Small intestine (tissue), 7 donors: ENCODE measurements at regions not wholly inside any gene's neighbourhood (a gene's known extent, or its start where the extent isn't known, plus 50 kb on each side); places are given as distances from the start of the nearest gene placed in this dataset.

Experiments
- DNase-seq, 2 donors: peaks; one replicate each; pipeline versions ENCODE4 v3.0.0 to v3.0.0-alpha.2; 2013
- FAIRE-seq: peaks from 2 replicates; lab custom pipeline; 2012; peaks lifted over from hg19 to GRCh38; lab: Jason Lieb, UNC
- H3K27ac ChIP-seq, 3 donors: one replicate each; pipeline ENCODE4 v1.5.1; 2013; ENCODE audit warnings: low read length in 2 of 3, mild to moderate bottlenecking in 2 of 3, control low read depth in 1 of 3, inconsistent platforms in 1 of 3, low read depth in 1 of 3, moderate library complexity in 1 of 3
- H3K27me3 ChIP-seq, 3 donors: one replicate each; pipeline ENCODE4 v1.6.1; 2013; ENCODE audit warnings: low read length in 3 of 3, inconsistent platforms in 1 of 3; ENCODE audit not compliant: control insufficient read depth in 3 of 3, insufficient read depth in 3 of 3
- H3K36me3 ChIP-seq, 3 donors: one replicate each; pipeline ENCODE4 v1.6.1; 2013; ENCODE audit warnings: low read length in 3 of 3, inconsistent platforms in 1 of 3, low read depth in 1 of 3, mild to moderate bottlenecking in 1 of 3, moderate library complexity in 1 of 3; ENCODE audit not compliant: control insufficient read depth in 3 of 3, insufficient read depth in 2 of 3
- H3K4me1 ChIP-seq, 3 donors: one replicate each; pipeline ENCODE4 v1.6.1; 2013; ENCODE audit warnings: low read length in 2 of 3, inconsistent platforms in 1 of 3, low read depth in 1 of 3, mild to moderate bottlenecking in 1 of 3, moderate library complexity in 1 of 3; ENCODE audit not compliant: control insufficient read depth in 3 of 3, insufficient read depth in 2 of 3
- H3K4me3 ChIP-seq, 3 donors: one replicate each; pipeline ENCODE4 v1.5.1; 2013; ENCODE audit warnings: low read length in 3 of 3, control low read depth in 1 of 3, inconsistent platforms in 1 of 3, low read depth in 1 of 3, mild to moderate bottlenecking in 1 of 3, moderate library complexity in 1 of 3
- H3K9me3 ChIP-seq, 2 donors: one replicate each; pipeline ENCODE4 v1.6.1; 2013; ENCODE audit warnings: low read depth in 1 of 2, low read length in 1 of 2; ENCODE audit not compliant: control insufficient read depth in 2 of 2, insufficient read depth in 1 of 2
- WGBS, 3 donors: extraction: QIAGEN DNeasy Blood & Tissue Kit; methylation state at CpG; one replicate each; pipeline ENCODE4 v1.1.7; 2013; 5-methylcytosine and 5-hydroxymethylcytosine counted together
- donor health status: healthy with polysubstance abuse.
- donor health status: control.
- donor health status: control.
- donor health status: Bipolar disorder and iron deficiency.
- donor health status: healthy.

DNA sequence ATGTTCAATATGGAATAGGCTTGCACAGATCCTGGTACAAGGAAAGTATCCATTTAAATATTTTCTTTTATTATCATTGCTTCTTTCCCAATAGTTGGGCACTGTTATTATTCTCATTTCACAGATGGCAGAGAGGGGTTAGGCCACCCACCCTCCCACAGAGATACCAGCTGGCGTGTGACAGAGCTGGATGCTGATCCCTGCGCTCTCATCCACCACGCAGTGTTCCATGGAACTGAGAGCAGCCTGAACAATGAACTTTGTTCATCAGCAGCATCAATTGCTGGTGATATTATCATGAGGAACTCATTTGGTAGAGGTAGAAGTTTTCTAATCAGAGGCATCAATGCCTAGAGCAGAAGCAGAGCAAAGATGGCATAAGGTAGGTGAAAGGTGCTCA is 227.9 kb downstream of the ESM1 start:
- no peak overlapping the region for H3K27ac ChIP-seq
- DNase-seq (no peak), FAIRE-seq (no peak)
- no peaks in the 10 kb centered on the region for H3K36me3 ChIP-seq
- H3K4me3 ChIP-seq, result no peak overlapping the region
- H3K9me3 ChIP-seq, result no peaks in the 10 kb centered on the region
- WGBS, 3 donors, result 66 to 91% (median 83%) methylated on average over 3 of the region's 3 CpGs
- no peaks in the 10 kb centered on the region for H3K27me3 ChIP-seq
- H3K4me1 ChIP-seq, result peaks cover 0 to 2% (median 0%) of the 10 kb centered on the region in 3 donors

DNA sequence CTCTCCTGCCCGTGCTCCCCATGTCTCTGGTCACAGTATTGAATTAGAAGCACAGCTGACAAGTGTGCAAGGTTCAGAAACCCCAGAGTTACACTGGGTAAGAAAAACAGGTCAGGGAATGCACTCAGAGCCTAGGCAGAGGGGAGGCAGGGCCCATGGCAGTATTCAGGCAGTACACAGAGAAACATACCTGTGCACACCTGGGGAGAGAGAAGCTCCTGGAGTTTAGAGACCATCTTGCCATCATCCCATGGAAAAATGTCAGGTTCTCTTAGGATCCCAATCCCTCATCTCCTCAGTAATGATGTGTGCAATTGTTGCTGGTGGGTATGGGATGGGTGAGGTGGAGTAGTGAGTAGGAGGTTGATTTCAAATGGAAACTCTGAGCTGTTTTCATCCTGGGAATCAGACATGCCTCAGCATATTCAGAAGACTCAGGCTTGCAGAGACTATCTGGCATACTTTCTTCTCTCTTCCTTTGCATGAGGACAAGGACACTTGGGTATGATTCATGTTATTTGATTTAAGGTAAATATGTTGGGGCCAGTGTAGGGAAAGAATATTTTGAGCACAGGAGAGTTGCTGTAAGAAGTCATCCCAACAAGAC is 228.5 kb downstream of the ESM1 start:
- DNase-seq, result no peak

DNA sequence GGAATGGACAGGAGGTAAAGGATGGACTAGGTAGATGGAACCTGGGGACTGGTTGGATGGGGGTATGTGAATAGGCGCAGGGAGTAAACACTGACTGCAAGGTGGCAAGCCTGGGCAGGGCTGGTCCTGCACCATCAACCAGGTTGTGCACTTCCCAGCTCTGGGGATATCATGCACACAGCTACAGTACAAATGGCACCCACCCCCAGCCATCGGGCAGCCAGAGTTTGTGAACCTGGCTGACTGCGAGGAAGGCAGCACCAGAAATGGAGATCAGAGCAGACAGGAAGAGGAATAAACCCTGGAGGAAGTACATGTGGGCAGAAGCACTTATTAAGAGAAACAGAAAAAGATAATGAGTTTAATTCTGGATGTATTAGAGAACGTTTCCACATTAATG is 229.1 kb downstream of the ESM1 start:
- no peak for FAIRE-seq
- Histone ChIP-seq H3K36me3 (no peaks in the 10 kb centered on the region), H3K27ac (no peak overlapping the region), H3K9me3 (no peaks in the 10 kb centered on the region), H3K27me3 (no peaks in the 10 kb centered on the region), H3K4me3 (no peak overlapping the region), H3K4me1 (peaks cover 0 to 2% (median 0%) of the 10 kb centered on the region in 3 donors)
- DNase-seq, result no peak
- 76 to 80% (median 76%) methylated on average over 4 of the region's 4 CpGs for WGBS, 3 donors

More for the DNA sequence above, 228.5 kb downstream of the ESM1 start:
- FAIRE-seq, result no peak
- H3K27me3 ChIP-seq, result no peaks in the 10 kb centered on the region
- WGBS, 3 donors, result 82 to 94% (median 93%) methylated on average over 1 of the region's 1 CpG
- no peaks in the 10 kb centered on the region for H3K36me3 ChIP-seq
- H3K4me3 ChIP-seq, result no peak overlapping the region
- H3K4me1 ChIP-seq, result peaks cover 0 to 2% (median 0%) of the 10 kb centered on the region in 3 donors
- no peak overlapping the region for H3K27ac ChIP-seq
- H3K9me3 ChIP-seq, result no peaks in the 10 kb centered on the region

DNA sequence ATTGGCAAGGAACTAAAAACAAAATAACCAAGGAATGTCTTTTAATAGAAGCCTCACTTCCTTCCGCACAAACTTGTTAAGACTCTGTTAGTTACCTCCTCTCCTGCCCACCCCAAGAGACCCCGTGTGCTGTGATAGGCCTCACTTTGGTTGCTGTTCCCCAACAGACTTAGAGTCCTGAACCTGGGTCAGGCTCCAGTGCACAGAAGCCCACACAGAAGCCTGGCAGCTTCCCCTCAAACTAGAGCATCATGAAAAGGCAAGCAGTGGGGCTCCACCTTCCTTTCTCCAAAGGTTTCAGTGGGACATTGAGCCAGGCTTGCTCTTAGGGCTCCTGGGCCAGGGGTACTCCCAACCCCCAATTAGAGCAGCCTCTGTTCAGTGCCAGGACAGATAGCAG is 230.5 kb downstream of the ESM1 start:
- FAIRE-seq (no peak), DNase-seq (no peak)
- no peak overlapping the region for H3K4me3 ChIP-seq
- H3K36me3 ChIP-seq, result no peaks in the 10 kb centered on the region
- peaks cover 0 to 2% (median 0%) of the 10 kb centered on the region in 3 donors for H3K4me1 ChIP-seq
- H3K27me3 ChIP-seq, result no peaks in the 10 kb centered on the region
- H3K9me3 ChIP-seq, result no peaks in the 10 kb centered on the region
- WGBS, 3 donors, result 81 to 88% (median 84%) methylated on average over 2 of the region's 2 CpGs
- no peak overlapping the region for H3K27ac ChIP-seq

DNA sequence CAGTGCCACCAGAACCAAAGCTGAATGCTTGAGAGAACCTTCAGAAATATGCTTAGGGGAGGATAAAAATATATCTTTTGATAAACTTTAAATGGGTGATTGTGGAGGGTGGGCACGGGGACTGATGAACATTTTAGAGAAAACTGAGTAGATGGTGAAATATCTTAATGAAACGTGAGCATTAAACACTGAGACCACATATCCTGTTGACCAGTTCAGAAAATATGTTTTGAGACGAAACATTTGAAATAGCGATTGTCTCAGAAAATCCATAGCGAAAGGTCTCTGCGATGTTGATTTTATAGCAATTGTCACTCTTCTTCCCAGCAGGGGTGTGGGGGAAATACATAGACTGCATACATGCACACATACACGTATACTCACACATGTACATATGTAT is 231.0 kb downstream of the ESM1 start:
- no peak for DNase-seq
- no peak for FAIRE-seq
- Histone ChIP-seq H3K9me3 (no peaks in the 10 kb centered on the region), H3K4me3 (no peak overlapping the region), H3K27me3 (no peaks in the 10 kb centered on the region), H3K4me1 (peaks cover 0 to 2% (median 0%) of the 10 kb centered on the region in 3 donors), H3K36me3 (no peaks in the 10 kb centered on the region), H3K27ac (no peak overlapping the region)
- 93 to 94% (median 93%) methylated on average over 7 of the region's 7 CpGs for WGBS, 3 donors

DNA sequence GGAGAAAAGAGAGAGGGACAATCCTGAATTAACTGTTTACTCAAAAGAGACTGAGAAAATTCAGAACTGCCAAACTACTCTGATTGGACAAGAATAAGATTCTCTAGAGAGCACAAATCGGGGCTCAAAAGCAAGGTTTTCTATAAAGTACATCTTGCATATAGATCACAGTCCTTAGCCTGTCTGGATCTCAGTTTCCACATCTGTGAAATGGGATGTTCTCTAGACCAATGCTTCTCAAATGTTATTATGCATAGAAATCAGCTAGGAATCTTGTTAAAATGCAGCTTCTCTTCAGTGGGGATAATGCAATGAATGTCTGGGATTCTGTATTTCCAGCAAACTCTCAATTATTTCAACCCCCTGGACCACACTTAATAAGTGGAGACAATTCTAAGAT is 231.6 kb downstream of the ESM1 start:
- Histone ChIP-seq H3K27me3 (no peaks in the 10 kb centered on the region), H3K9me3 (no peaks in the 10 kb centered on the region), H3K4me1 (peaks cover 0 to 2% (median 0%) of the 10 kb centered on the region in 3 donors), H3K36me3 (no peaks in the 10 kb centered on the region), H3K4me3 (no peak overlapping the region), H3K27ac (no peak overlapping the region)
- DNase-seq (no peak), FAIRE-seq (no peak)
- 89 to 97% (median 92%) methylated on average over 1 of the region's 1 CpG for WGBS, 3 donors

DNA sequence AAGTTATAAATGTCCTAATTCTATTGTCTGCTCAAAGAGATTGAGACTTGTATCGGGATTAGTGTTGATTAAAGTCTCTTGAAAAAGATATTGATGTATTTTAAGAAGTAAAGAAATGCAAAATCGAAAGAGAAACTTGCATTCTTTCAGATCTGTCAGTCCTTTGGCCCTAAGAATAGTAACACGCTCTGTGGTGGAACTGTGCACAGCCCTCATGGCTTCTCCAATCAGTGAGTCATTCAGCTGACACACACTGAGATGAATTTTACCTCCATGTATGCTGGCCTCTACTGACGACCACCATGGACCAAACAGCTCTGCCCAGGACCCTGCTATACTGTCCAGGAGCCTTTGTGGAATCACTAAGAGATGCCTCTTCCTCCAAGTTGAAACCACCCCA is 232.4 kb downstream of the ESM1 start:
- H3K36me3 ChIP-seq, result no peaks in the 10 kb centered on the region
- DNase-seq (no peak), FAIRE-seq (no peak)
- H3K4me1 ChIP-seq, result peaks cover 0 to 2% (median 0%) of the 10 kb centered on the region in 3 donors
- H3K9me3 ChIP-seq, result no peaks in the 10 kb centered on the region
- no peak overlapping the region for H3K4me3 ChIP-seq
- H3K27me3 ChIP-seq, result no peaks in the 10 kb centered on the region
- 35 to 36% (median 35%) methylated on average over 4 of the region's 4 CpGs for WGBS, 3 donors
- H3K27ac ChIP-seq, result peak overlapping the region in 1 of 3 donors; percentile 52

DNA sequence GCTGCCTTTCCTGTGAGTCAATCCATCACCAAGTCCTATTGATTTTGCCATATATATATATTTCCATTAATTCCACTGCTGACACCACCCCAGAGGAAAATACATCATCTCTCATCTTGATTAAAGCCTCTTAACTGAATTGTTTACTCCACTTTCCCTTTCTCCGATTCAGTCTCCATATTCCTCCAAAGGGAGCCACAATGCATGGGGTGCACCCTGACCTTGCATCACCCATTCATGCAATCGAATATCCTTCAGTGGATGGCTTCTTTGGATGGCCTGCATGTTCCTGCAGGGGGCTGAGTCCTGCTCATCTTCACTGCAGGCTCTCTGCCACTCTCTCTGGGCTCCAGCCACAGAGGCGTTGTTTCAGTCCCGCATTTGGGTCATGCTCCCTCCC is 231.0 kb downstream of the SNX18 start:
- DNase-seq (no peak), FAIRE-seq (no peak)
- no peaks in the 10 kb centered on the region for H3K36me3 ChIP-seq
- no peaks in the 10 kb centered on the region for H3K27me3 ChIP-seq
- H3K4me1 ChIP-seq, result peaks cover 0 to 5% (median 5%) of the 10 kb centered on the region in 3 donors
- 86 to 93% (median 93%) methylated on average over 4 of the region's 4 CpGs for WGBS, 3 donors
- H3K9me3 ChIP-seq, result no peaks in the 10 kb centered on the region
- H3K27ac ChIP-seq, result no peak overlapping the region
- no peak overlapping the region for H3K4me3 ChIP-seq
